RKO (cell line): ENCODE measurements at regions not wholly inside any gene's neighbourhood (a gene's known extent, or its start where the extent isn't known, plus 50 kb on each side); places are given as distances from the start of the nearest gene placed in this dataset.

ENCODE experiments used
- DNase-seq: peaks from one replicate; pipeline ENCODE4 v3.0.0-alpha.2; 2016; ENCODE audit warnings: low spot score

- DNase-seq: no peak
Measured at GRCh38 chr16:59179446-59180082, 445.4 kb upstream of the GOT2 start.

- DNase-seq: no peak
Measured at GRCh38 chr16:59173408-59173831, 439.3 kb upstream of the GOT2 start.

GRCh38 chr16:59170099-59170712, 436.1 kb upstream of the GOT2 start:
- no peak for DNase-seq

- DNase-seq: no peak
Measured at GRCh38 chr16:59169168-59169567, 435.1 kb upstream of the GOT2 start.

- DNase-seq: no peak
Measured at GRCh38 chr16:59168461-59169114, 434.5 kb upstream of the GOT2 start.

GRCh38 chr16:59164461-59164860, 430.3 kb upstream of the GOT2 start:
- DNase-seq: peak; percentile 31

GRCh38 chr16:59163371-59164055, 429.4 kb upstream of the GOT2 start:
- no peak for DNase-seq

- DNase-seq: no peak
Measured at GRCh38 chr16:59161679-59162078, 427.6 kb upstream of the GOT2 start.

- DNase-seq: no peak
Measured at GRCh38 chr16:59154295-59154694, 420.2 kb upstream of the GOT2 start.

- DNase-seq: no peak
Measured at GRCh38 chr16:59148769-59149155, 414.6 kb upstream of the GOT2 start.

GRCh38 chr16:59148056-59148768, 414.1 kb upstream of the GOT2 start:
- DNase-seq: no peak

GRCh38 chr16:59146140-59146539, 412.0 kb upstream of the GOT2 start:
- no peak for DNase-seq

- DNase-seq: no peak
Measured at GRCh38 chr16:59144841-59145240, 410.7 kb upstream of the GOT2 start.

GRCh38 chr16:59144326-59144725, 410.2 kb upstream of the GOT2 start:
- DNase-seq: no peak

- DNase-seq: peak; percentile 18
Measured at GRCh38 chr16:59126486-59126885, 392.4 kb upstream of the GOT2 start.

GRCh38 chr16:59124056-59124455, 389.9 kb upstream of the GOT2 start:
- no peak for DNase-seq

- DNase-seq: no peak
Measured at GRCh38 chr16:59123479-59123878, 389.4 kb upstream of the GOT2 start.

- DNase-seq: no peak
Measured at GRCh38 chr16:59122262-59122537, 388.1 kb upstream of the GOT2 start.

GRCh38 chr16:59121411-59122261, 387.5 kb upstream of the GOT2 start:
- no peak for DNase-seq

GRCh38 chr16:59116744-59117143, 382.6 kb upstream of the GOT2 start:
- DNase-seq: no peak

- no peak for DNase-seq
Measured at GRCh38 chr16:59114790-59115189, 380.7 kb upstream of the GOT2 start.
